ENCODE measurements at regions not wholly inside any gene's neighbourhood (a gene's known extent, or its start where the extent isn't known, plus 50 kb on each side); places are given as distances from the start of the nearest gene placed in this dataset.

GRCh38 chr11:47904048-47904447 lies 55.9 kb upstream of the NUP160 start:
- TF ChIP-seq CTCF (IDR thresholded peaks at IDR 0.05) (no peak), POLR2A (IDR thresholded peaks at IDR 0.05) (no peak)

Measured in esophagus squamous epithelium (tissue), 4 donors.